H9 (cell line): ENCODE measurements at regions not wholly inside any gene's neighbourhood (a gene's known extent, or its start where the extent isn't known, plus 50 kb on each side); places are given as distances from the start of the nearest gene placed in this dataset.

ENCODE experiments used
- DNase-seq: peaks from one replicate; pipeline ENCODE4 v3.0.0-alpha.2; 2017
- H2AFZ ChIP-seq: one replicate; pipeline ENCODE4 v1.6.1; 2013; ENCODE audit warnings: mild to moderate bottlenecking, low read length, control low read depth, moderate library complexity
- H2AK5ac ChIP-seq: 2 replicates; pipeline ENCODE4 v1.6.1; 2013; ENCODE audit warnings: low read length, control low read depth, mixed read lengths; ENCODE audit not compliant: insufficient read length
- H2BK120ac ChIP-seq: one replicate; pipeline ENCODE4 v1.6.1; 2013; ENCODE audit warnings: low read depth, mild to moderate bottlenecking, low read length, control low read depth, inconsistent platforms; ENCODE audit not compliant: poor library complexity, severe bottlenecking
- H2BK12ac ChIP-seq: 2 replicates; pipeline ENCODE4 v1.6.1; 2013; ENCODE audit warnings: low read length, control low read depth, mixed read lengths, low read depth; ENCODE audit not compliant: insufficient read length
- H2BK15ac ChIP-seq: 2 replicates; pipeline ENCODE4 v1.6.1; 2013; ENCODE audit warnings: low read depth, low read length, control low read depth
- H2BK20ac ChIP-seq: one replicate; pipeline ENCODE4 v1.6.1; 2013; ENCODE audit warnings: low read depth, mild to moderate bottlenecking, low read length, control low read depth, inconsistent platforms; ENCODE audit not compliant: poor library complexity, severe bottlenecking
- H2BK5ac ChIP-seq: 2 replicates; pipeline ENCODE4 v1.6.1; 2013; ENCODE audit warnings: low read length, control low read depth, mixed read lengths; ENCODE audit not compliant: insufficient read length
- H3K14ac ChIP-seq: 2 replicates; pipeline ENCODE4 v1.6.1; 2013; ENCODE audit warnings: low read length, control low read depth; ENCODE audit not compliant: insufficient read depth
- H3K18ac ChIP-seq: 2 replicates; pipeline ENCODE4 v1.6.1; 2013; ENCODE audit warnings: low read depth, mild to moderate bottlenecking, mixed read lengths, low read length, control low read depth; ENCODE audit not compliant: insufficient read length
- H3K23ac ChIP-seq: 2 replicates; pipeline ENCODE4 v1.6.1; 2013; ENCODE audit warnings: low read length, control low read depth, mixed read lengths, low read depth; ENCODE audit not compliant: insufficient read length
- H3K23me2 ChIP-seq: 2 replicates; pipeline ENCODE4 v1.6.1; 2013; ENCODE audit warnings: low read depth, mild to moderate bottlenecking, mixed read lengths, low read length, control low read depth; ENCODE audit not compliant: insufficient read length, poor library complexity, severe bottlenecking
- H3K27ac ChIP-seq: 2 replicates; pipeline ENCODE4 v1.5.1; 2013; ENCODE audit warnings: low read length, control low read depth, mixed read lengths, low read depth; ENCODE audit not compliant: insufficient read length
- H3K27me3 ChIP-seq: 2 replicates; pipeline ENCODE4 v1.6.1; 2013; ENCODE audit warnings: low read length, control low read depth, inconsistent platforms; ENCODE audit not compliant: insufficient read depth
- H3K4ac ChIP-seq: 2 replicates; pipeline ENCODE4 v1.6.1; 2013; ENCODE audit warnings: low read depth, mild to moderate bottlenecking, control low read depth, inconsistent platforms, low read length, moderate library complexity
- H3K4me1 ChIP-seq: 2 replicates; pipeline ENCODE4 v1.6.1; 2013; ENCODE audit warnings: low read length, control low read depth, inconsistent platforms; ENCODE audit not compliant: insufficient read depth
- H3K4me2 ChIP-seq: 2 replicates; pipeline ENCODE4 v1.6.1; 2013; ENCODE audit warnings: low read length, control low read depth, mixed read lengths; ENCODE audit not compliant: insufficient read length, insufficient read depth
- H3K56ac ChIP-seq: 2 replicates; pipeline ENCODE4 v1.6.1; 2013; ENCODE audit warnings: low read depth, mild to moderate bottlenecking, mixed read lengths, low read length, control low read depth; ENCODE audit not compliant: insufficient read length
- H3K79me1 ChIP-seq: 2 replicates; pipeline ENCODE4 v1.6.1; 2013; ENCODE audit warnings: low read depth, mild to moderate bottlenecking, moderate library complexity, low read length, control low read depth, inconsistent platforms; ENCODE audit not compliant: insufficient read depth, poor library complexity, severe bottlenecking
- H3K79me2 ChIP-seq: 2 replicates; pipeline ENCODE4 v1.6.1; 2013; ENCODE audit warnings: low read length, control low read depth, inconsistent platforms; ENCODE audit not compliant: insufficient read depth
- H3K9ac ChIP-seq: 2 replicates; pipeline ENCODE4 v1.6.1; 2013; ENCODE audit warnings: low read length, control low read depth, mixed read lengths; ENCODE audit not compliant: insufficient read length; ENCODE audit errors: extremely low read depth
- H3K9me3 ChIP-seq: one replicate; pipeline ENCODE4 v1.6.1; 2013; ENCODE audit warnings: low read depth, low read length, inconsistent platforms; ENCODE audit not compliant: control insufficient read depth
- H3T11ph ChIP-seq: one replicate; pipeline ENCODE4 v1.6.1; 2013; ENCODE audit warnings: mild to moderate bottlenecking, low read length, control low read depth, inconsistent platforms
- H4K20me1 ChIP-seq: one replicate; pipeline ENCODE4 v1.6.1; 2013; ENCODE audit not compliant: control insufficient read depth, insufficient read length, insufficient read depth
- H4K5ac ChIP-seq: 2 replicates; pipeline ENCODE4 v1.6.1; 2013; ENCODE audit warnings: low read depth, mild to moderate bottlenecking, mixed read lengths, low read length, control low read depth; ENCODE audit not compliant: insufficient read length
- H4K8ac ChIP-seq: replicated peaks from 2 replicates; pipeline ENCODE4 v1.6.1; 2013; ENCODE audit warnings: low read length, control low read depth, mixed read lengths, low read depth; ENCODE audit not compliant: insufficient read length
- H4K91ac ChIP-seq: 2 replicates; pipeline ENCODE4 v1.6.1; 2013; ENCODE audit warnings: low read depth, mild to moderate bottlenecking, moderate library complexity, mixed read lengths, low read length, control low read depth; ENCODE audit not compliant: insufficient read length
- H3K27ac Mint-ChIP-seq, 3 experiments: 2 replicates in 2 of 3; 3 replicates in 1 of 3; pipeline ENCODE4 v1.8.0; 2020 to 2021; ENCODE audit warnings: mixed read lengths in 3 of 3, mild to moderate bottlenecking in 1 of 3, moderate library complexity in 1 of 3
- H3K27me3 Mint-ChIP-seq: 2 replicates; pipeline ENCODE4 v1.8.0; 2021; ENCODE audit warnings: low read depth, mild to moderate bottlenecking, moderate library complexity, mixed read lengths
- H3K36me3 Mint-ChIP-seq, 3 experiments: 2 replicates in 2 of 3; 3 replicates in 1 of 3; pipeline ENCODE4 v1.8.0; 2020 to 2021; ENCODE audit warnings: low read depth in 3 of 3, mixed read lengths in 3 of 3; ENCODE audit not compliant: insufficient read depth in 1 of 3
- H3K4me1 Mint-ChIP-seq, 2 experiments: 2 replicates each; pipeline ENCODE4 v1.8.0; 2020; ENCODE audit warnings: mixed read lengths in 2 of 2
- H3K4me3 Mint-ChIP-seq, 2 experiments: 2 replicates in 1 of 2; 3 replicates in 1 of 2; pipeline ENCODE4 v1.8.0; 2020 to 2021; ENCODE audit warnings: mild to moderate bottlenecking in 2 of 2, mixed read lengths in 2 of 2, moderate library complexity in 1 of 2
- H3K9me3 Mint-ChIP-seq, 2 experiments: 2 replicates in 1 of 2; 3 replicates in 1 of 2; pipeline ENCODE4 v1.8.0; 2020; ENCODE audit warnings: mild to moderate bottlenecking in 2 of 2, mixed read lengths in 2 of 2, moderate library complexity in 1 of 2
- WGBS: extraction: QIAGEN DNeasy Blood & Tissue Kit; methylation state at CpG from one replicate; pipeline ENCODE4 v1.1.7; 2013; ENCODE audit warnings: missing lambda C conversion rate, low lambda C conversion rate, mixed read lengths; ENCODE audit not compliant: insufficient read length; ENCODE audit errors: extremely low coverage; 5-methylcytosine and 5-hydroxymethylcytosine counted together
- TF ChIP-seq, protein P1 (sequence below): fragments of 200-600 bp; sonication (generic); conservative IDR thresholded peaks from 3 replicates; pipeline ENCODE4 v1.8.0; 2021; ENCODE audit warnings: antibody characterized with exemption, mild to moderate bottlenecking

DNA sequence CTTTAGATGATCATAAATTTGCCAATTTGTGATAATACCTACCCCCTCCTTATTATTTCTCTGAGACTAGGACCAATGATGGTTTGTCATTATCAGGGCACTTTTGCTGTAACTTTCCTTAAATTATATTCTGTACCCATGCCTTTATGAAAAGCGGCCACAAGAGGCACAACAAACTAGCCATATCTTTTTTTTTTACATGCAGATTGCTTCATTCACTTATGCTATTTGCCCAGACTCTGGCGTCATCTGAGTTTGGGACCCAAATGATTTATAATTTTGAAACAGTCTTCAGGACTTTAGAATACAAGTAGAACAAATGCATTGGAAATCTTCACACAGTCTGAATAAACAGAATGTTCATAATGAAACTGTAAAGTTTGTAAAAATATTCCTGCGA, 408.1 kb downstream of the MAT2B start:
- Histone ChIP-seq H2BK20ac (no peak overlapping the region), H2BK12ac (no peak overlapping the region), H3K4me1 (peaks cover 4% of the 10 kb centered on the region; the same call in 1 of the 2 replicates), H3K9me3 (no peaks in the 10 kb centered on the region), H3K9ac (no peak overlapping the region), H2BK15ac (no peak overlapping the region), H3K18ac (no peak overlapping the region), H3K14ac (no peak overlapping the region), H3T11ph (no peak overlapping the region), H3K4ac (no peak overlapping the region), H3K79me2 (no peaks in the 10 kb centered on the region), H3K23me2 (no peaks in the 10 kb centered on the region), H4K5ac (no peak overlapping the region), H3K27ac (no peak overlapping the region), H4K91ac (no peak overlapping the region), H3K79me1 (no peaks in the 10 kb centered on the region), H2BK5ac (no peak overlapping the region), H4K20me1 (no peaks in the 10 kb centered on the region), H3K4me2 (no peak overlapping the region), H2BK120ac (no peak overlapping the region), H2AFZ (no peak overlapping the region), H2AK5ac (no peak overlapping the region), H4K8ac (no peak overlapping the region), H3K27me3 (no peaks in the 10 kb centered on the region), H3K23ac (no peak overlapping the region), H3K56ac (no peak overlapping the region)
- H3K27ac Mint-ChIP-seq: no peak overlapping the region
- H3K4me3 Mint-ChIP-seq: no peak overlapping the region
- whole genome bisulfite sequencing: no CpG with 5 or more reads among the region's 3 CpGs
- TF ChIP-seq, protein P1, sequence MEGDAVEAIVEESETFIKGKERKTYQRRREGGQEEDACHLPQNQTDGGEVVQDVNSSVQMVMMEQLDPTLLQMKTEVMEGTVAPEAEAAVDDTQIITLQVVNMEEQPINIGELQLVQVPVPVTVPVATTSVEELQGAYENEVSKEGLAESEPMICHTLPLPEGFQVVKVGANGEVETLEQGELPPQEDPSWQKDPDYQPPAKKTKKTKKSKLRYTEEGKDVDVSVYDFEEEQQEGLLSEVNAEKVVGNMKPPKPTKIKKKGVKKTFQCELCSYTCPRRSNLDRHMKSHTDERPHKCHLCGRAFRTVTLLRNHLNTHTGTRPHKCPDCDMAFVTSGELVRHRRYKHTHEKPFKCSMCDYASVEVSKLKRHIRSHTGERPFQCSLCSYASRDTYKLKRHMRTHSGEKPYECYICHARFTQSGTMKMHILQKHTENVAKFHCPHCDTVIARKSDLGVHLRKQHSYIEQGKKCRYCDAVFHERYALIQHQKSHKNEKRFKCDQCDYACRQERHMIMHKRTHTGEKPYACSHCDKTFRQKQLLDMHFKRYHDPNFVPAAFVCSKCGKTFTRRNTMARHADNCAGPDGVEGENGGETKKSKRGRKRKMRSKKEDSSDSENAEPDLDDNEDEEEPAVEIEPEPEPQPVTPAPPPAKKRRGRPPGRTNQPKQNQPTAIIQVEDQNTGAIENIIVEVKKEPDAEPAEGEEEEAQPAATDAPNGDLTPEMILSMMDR: peak; percentile 23; the same call in 1 of the 3 replicates
- no peaks in the 10 kb centered on the region for H3K27me3 Mint-ChIP-seq
- H3K9me3 Mint-ChIP-seq: no peaks in the 10 kb centered on the region; a peak in 1 of 5 replicates
- peaks cover 11 to 17% of the 10 kb centered on the region in 2 experiments for H3K4me1 Mint-ChIP-seq
- H3K36me3 Mint-ChIP-seq: no peaks in the 10 kb centered on the region
- DNase-seq: no peak
